ENCODE measurements at regions not wholly inside any gene's neighbourhood (a gene's known extent, or its start where the extent isn't known, plus 50 kb on each side); places are given as distances from the start of the nearest gene placed in this dataset.

DNA sequence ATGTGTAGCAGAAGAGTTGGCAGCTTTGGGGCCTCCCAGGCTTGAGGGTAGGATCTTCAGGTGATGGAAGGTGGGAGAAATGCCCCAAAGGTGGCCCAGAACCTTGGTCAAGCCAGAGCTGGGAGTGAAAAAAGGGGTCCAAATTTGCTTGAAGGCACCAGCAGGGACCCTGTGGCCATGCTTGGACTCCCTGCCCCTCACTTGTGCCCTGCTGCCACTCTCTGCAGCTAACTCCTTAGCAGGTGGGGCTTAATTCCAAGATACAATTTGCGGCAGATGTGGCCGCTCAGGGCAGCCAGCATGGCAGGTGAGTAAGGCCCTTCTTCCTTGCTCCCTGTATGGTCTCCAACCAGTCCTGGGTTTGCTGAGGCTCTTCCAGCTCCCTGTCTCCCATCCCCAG is 51.3 kb upstream of the ADRA1D start:
- no peaks in the 10 kb centered on the region for H3K4me1 ChIP-seq (replicated peaks in 1 of 2)
- H3K27ac ChIP-seq = no peak overlapping the region
- 40 to 93% methylated on average over 1 to 2 of the region's 2 CpGs; no CpG with 5 or more reads in 8 of the 10 experiments for WGBS, 10 experiments
- no peak overlapping the region for H3K4me3 ChIP-seq
- in situ Hi-C loops (cut with MboI; ENCODE audit: low pct_unique_long_range_greater_than_20kb in 2 of 9, low sequenced_read_pairs in 9 of 9, unreplicated experiment in 9 of 9) = no loop called here
- no peak for ATAC-seq (replicated peaks in 6 of 8)

DNA sequence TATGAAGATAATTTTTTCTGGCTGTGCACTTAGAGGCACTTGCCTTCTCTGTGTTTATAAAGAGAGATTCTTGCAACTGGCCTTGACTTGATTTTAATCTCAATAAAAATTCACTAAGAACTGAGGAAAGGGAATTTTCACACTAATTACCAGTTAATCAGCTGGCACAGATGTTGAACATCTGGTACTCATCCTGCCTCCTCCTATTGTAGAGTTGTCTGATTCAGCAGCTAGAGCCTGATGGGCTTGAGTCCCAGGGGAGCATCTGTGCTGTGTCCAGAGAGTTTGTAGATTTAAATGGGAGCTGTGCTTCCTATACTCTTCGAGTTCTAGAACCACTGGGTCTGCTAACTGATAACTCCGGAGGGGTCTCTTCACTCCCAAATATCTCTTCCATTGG is 50.7 kb upstream of the ADRA1D start:
- H3K27ac ChIP-seq = no peak overlapping the region
- H3K4me1 ChIP-seq (replicated peaks in 1 of 2) = no peaks in the 10 kb centered on the region
- H3K4me3 ChIP-seq = no peak overlapping the region
- 0 to 83% (median 25%) methylated on average over 1 to 2 of the region's 2 CpGs; no CpG with 5 or more reads in 5 of the 10 experiments for WGBS, 10 experiments
- ATAC-seq (replicated peaks in 6 of 8) = no peak
- in situ Hi-C loops (cut with MboI; ENCODE audit: low pct_unique_long_range_greater_than_20kb in 2 of 9, low sequenced_read_pairs in 9 of 9, unreplicated experiment in 9 of 9) = no loop called here

- 20 to 83% (median 55%) methylated on average over 1 of the region's 1 CpG; no CpG with 5 or more reads in 4 of the 10 experiments for WGBS, 10 experiments
- in situ Hi-C loops (cut with MboI; ENCODE audit: low pct_unique_long_range_greater_than_20kb in 2 of 9, low sequenced_read_pairs in 9 of 9, unreplicated experiment in 9 of 9) = no loop called here
- no peak for ATAC-seq (replicated peaks in 6 of 8)
- Histone ChIP-seq H3K27ac (no peak overlapping the region), H3K4me3 (no peak overlapping the region), H3K4me1 (replicated peaks in 1 of 2) (no peaks in the 10 kb centered on the region)
Measured at GRCh38 chr20:4299216-4299615, 50.1 kb upstream of the ADRA1D start.
